Thyroid gland (tissue), 4 donors: ENCODE measurements at regions not wholly inside any gene's neighbourhood (a gene's known extent, or its start where the extent isn't known, plus 50 kb on each side); places are given as distances from the start of the nearest gene placed in this dataset.
"Not testable (repeated sequence)": the region's sequence is repeated elsewhere in the genome, so short reads cannot be mapped to it uniquely, and the experiment has no call there.

ENCODE experiments used
- DNase-seq, 2 donors: peaks; one replicate each; pipeline ENCODE4 v3.0.0-alpha.2; 2019
- H3K27ac ChIP-seq, 3 donors: fragments of 200-600 bp; sonication (generic); 1 replicate in 2 of 3; 2 replicates in 1 of 3; pipeline ENCODE4 v1.5.1; 2016 to 2019; ENCODE audit warnings: mild to moderate bottlenecking in 1 of 3, moderate library complexity in 1 of 3
- H3K27me3 ChIP-seq: fragments of 200-600 bp; sonication (generic); one replicate; pipeline ENCODE4 v1.5.1; 2019
- H3K36me3 ChIP-seq, 2 donors: fragments of 200-600 bp; sonication (generic); one replicate each; pipeline ENCODE4 v1.5.1; 2016 to 2019
- H3K4me1 ChIP-seq, 2 donors: fragments of 200-600 bp; sonication (generic); one replicate each; pipeline ENCODE4 v1.5.1; 2017 to 2019
- H3K4me3 ChIP-seq, 3 donors: fragments of 200-600 bp; sonication (generic); replicated peaks in 1 of 3; 1 replicate in 2 of 3; 2 replicates in 1 of 3; pipeline ENCODE4 v1.5.1; 2016; ENCODE audit warnings: mild to moderate bottlenecking in 1 of 3
- H3K9me3 ChIP-seq: fragments of 200-600 bp; sonication (generic); one replicate; pipeline ENCODE4 v1.5.1; 2017
- CTCF ChIP-seq, 6 experiments: fragments of 200-600 bp in 3 of 6; fragments of 450-650 bp in 3 of 6; sonication (generic) in 3 of 6; IDR thresholded peaks; one replicate each; pipeline ENCODE4 v1.5.1; 2016 to 2019; ENCODE audit warnings: antibody characterized with exemption in 6 of 6, mild to moderate bottlenecking in 2 of 6, inconsistent platforms in 1 of 6, moderate library complexity in 1 of 6
- POLR2A ChIP-seq, 2 donors: fragments of 450-650 bp; IDR thresholded peaks; one replicate each; pipeline ENCODE4 v1.6.1; 2017; ENCODE audit warnings: antibody characterized with exemption in 2 of 2, mild to moderate bottlenecking in 2 of 2, moderate library complexity in 1 of 2
- WGBS, 2 donors: methylation state at CpG; one replicate each; pipeline ENCODE4 v1.1.5; 2017; 5-methylcytosine and 5-hydroxymethylcytosine counted together
- intact Hi-C: fragments of 100-400 bp; cut with DNase I; formaldehyde crosslinking; loops from one replicate; pipeline ENCODE4 v1.15.1; 2023

DNA sequence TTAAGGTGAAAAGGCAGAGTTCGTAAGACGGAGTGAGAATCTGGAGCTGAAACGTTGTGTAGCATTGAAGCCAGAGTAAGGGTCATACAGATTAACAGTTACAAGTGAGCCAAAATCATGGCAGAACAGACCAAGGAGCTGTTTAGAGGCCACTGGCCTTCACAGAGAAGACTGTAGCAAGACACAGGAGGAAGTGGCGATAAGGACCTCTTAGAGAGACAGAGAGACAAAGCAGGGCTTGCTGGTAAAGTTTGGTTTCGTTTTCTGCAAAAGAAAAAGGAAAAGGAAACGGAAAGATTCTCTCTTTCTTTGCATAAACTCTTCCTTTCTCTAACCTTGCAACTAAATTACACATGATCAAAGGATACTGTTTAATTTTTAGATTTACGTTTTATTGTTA, 83.0 kb downstream of the AASDHPPT start:
- intact Hi-C loops: no loop called here
- Histone ChIP-seq H3K4me3 (no peak overlapping the region), H3K36me3 (no peaks in the 10 kb centered on the region), H3K27ac (peak overlapping the region; percentile 24 to 79 (median 44)), H3K4me1 (peaks cover 0 to 5% of the 10 kb centered on the region in 2 donors), H3K27me3 (no peaks in the 10 kb centered on the region), H3K9me3 (no peaks in the 10 kb centered on the region)
- WGBS, 2 donors: 58 to 63% methylated on average over 7 of the region's 7 CpGs
- no peak for TF ChIP-seq POLR2A (IDR thresholded peaks at IDR 0.05)
- no peak for DNase-seq

DNA sequence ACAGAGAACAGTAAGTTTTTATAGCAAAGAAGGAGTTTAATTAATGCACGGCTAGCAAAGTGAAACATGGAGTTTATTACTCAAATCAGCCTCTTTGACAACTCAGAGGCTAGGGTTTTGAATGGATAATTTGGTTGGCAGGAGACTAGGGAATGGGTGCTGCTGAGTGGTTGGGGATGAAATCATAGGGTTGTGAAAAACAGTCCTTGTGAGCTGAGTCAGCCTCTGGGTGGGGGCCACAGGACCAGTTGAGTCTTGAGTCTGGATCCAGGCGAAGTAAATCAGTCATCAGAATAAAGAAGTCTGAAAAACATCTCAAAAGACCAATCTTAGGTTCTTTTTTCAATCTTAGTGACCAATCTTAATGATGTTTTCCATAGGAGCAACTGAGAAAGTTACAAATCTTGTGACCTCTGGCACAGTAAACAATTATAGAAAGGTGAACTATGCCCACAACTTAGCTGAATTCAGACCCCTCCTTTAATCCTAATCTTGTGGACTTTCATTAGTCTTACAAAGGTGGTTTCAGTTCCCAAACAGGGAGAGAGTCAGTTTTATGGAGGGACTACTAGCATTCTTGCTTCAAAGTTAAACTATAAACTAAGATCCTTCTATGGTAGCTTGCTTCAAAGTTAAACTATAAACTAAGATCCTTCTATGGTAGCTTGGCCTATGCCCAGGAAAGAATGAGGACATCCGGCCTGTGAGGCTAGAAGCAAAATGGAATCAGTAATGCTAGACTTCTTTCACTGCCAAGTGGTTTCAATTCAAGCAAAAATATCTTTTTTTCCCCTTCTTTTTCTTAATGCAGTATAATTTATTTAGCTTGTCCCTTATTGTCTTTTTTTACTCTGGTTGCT, 84.5 kb downstream of the AASDHPPT start:
- Histone ChIP-seq H3K27ac (no peak overlapping the region), H3K36me3 (no peaks in the 10 kb centered on the region), H3K27me3 (no peaks in the 10 kb centered on the region), H3K9me3 (no peaks in the 10 kb centered on the region), H3K4me3 (no peak overlapping the region), H3K4me1 (peaks cover 0 to 5% of the 10 kb centered on the region in 2 donors)
- intact Hi-C loops: no loop called here
- no peak for DNase-seq
- TF ChIP-seq POLR2A (IDR thresholded peaks at IDR 0.05) (no peak), CTCF (IDR thresholded peaks at IDR 0.05) (no peak)
- WGBS, 2 donors: 80 to 83% methylated on average over 3 of the region's 3 CpGs

- no peak for DNase-seq
- TF ChIP-seq POLR2A (IDR thresholded peaks at IDR 0.05) (no peak), CTCF (IDR thresholded peaks at IDR 0.05) (no peak)
- no peaks in the 10 kb centered on the region for H3K9me3 ChIP-seq
- no peaks in the 10 kb centered on the region for H3K4me1 ChIP-seq
- no peaks in the 10 kb centered on the region for H3K36me3 ChIP-seq
- intact Hi-C loops: no loop called here
- H3K27ac ChIP-seq: no peak overlapping the region
- H3K27me3 ChIP-seq: no peaks in the 10 kb centered on the region
- H3K4me3 ChIP-seq: no peak overlapping the region
Measured at GRCh38 chr11:106167085-106167484, 89.6 kb downstream of the AASDHPPT start.

DNA sequence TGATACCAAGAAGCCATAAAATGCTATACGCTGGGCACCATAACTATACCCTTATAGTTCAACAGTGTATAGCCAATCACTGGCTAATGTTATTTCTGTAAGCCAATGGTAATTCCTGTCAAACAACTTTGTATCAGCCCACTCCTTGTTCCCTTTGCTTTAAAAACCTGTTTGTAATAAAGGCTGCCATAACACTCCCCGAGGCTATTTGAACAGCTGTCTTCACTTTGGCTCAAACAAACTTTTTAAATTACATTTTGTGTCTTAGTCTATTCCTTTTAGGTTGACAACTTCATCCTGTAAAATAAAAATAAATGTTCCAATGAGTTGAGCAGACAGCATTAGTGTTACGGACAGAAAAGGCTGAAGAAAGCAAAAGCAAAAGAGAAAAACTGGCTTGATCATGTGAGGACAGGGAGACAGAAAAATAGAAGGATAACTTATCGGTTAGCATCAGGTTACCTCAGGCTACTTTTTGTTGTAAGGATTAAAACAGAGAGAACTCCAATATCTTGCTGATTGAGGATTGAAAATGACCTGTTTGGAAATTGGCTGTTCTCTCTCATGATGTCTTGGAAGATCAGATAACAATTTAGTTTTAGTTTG, 95.0 kb downstream of the AASDHPPT start:
- Histone ChIP-seq H3K27ac (no peak overlapping the region), H3K4me3 (no peak overlapping the region), H3K36me3 (no peaks in the 10 kb centered on the region), H3K27me3 (no peaks in the 10 kb centered on the region), H3K4me1 (no peaks in the 10 kb centered on the region), H3K9me3 (no peaks in the 10 kb centered on the region)
- intact Hi-C loops: no loop called here
- TF ChIP-seq CTCF (IDR thresholded peaks at IDR 0.05): no peak
- WGBS, 2 donors: 70 to 76% methylated on average over 4 of the region's 4 CpGs
- no peak for DNase-seq

DNA sequence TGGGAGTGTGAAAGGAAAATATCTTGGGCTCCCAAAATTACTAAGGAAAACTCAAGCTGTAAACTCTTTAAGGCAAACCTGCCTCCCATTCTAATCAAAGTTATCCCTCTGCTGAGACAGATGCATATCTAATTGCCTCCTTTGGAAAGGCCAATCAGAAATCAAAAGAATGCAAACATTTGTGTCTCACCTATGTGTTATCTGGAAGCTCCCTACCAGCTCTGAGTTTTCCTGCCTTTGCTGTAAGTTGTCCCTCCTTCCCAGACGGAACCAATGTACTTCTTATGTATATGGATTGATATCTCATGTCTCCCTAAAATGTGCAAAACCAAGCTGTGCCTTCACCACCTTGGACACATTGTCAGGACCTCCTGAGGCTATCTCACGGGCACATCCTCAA, 95.8 kb downstream of the AASDHPPT start:
- 74 to 75% methylated on average over 2 of the region's 2 CpGs for WGBS, 2 donors
- TF ChIP-seq POLR2A (IDR thresholded peaks at IDR 0.05) (no peak), CTCF (IDR thresholded peaks at IDR 0.05) (no peak)
- intact Hi-C loops: no loop called here

GRCh38 chr11:106174003-106174402, 96.5 kb downstream of the AASDHPPT start:
- H3K27me3 ChIP-seq, H3K36me3 ChIP-seq, intact Hi-C loops, H3K4me3 ChIP-seq, DNase-seq, H3K9me3 ChIP-seq, H3K27ac ChIP-seq, H3K4me1 ChIP-seq: not testable (repeated sequence)
- WGBS, 2 donors: 81 to 86% methylated on average over 4 of the region's 4 CpGs

More for the DNA sequence above, 95.8 kb downstream of the AASDHPPT start:
- H3K4me3 ChIP-seq: no peak overlapping the region
- H3K9me3 ChIP-seq: no peaks in the 10 kb centered on the region
- no peaks in the 10 kb centered on the region for H3K36me3 ChIP-seq
- H3K27me3 ChIP-seq: no peaks in the 10 kb centered on the region
- no peaks in the 10 kb centered on the region for H3K4me1 ChIP-seq
- no peak for DNase-seq
- no peak overlapping the region for H3K27ac ChIP-seq
